IMR-90 (cell line): ENCODE measurements at regions not wholly inside any gene's neighbourhood (a gene's known extent, or its start where the extent isn't known, plus 50 kb on each side); places are given as distances from the start of the nearest gene placed in this dataset.

Experiments
- ATAC-seq: fragments of 200-7000 bp; cut with Tn5 transposase; 2 replicates; pipeline ENCODE4 v1.9.1; 2020; ENCODE audit warnings: low read depth, mild to moderate bottlenecking, moderate library complexity
- BruUV-seq: library from RNA; stranded (reverse); fragments of 400-500 nt; replicated peaks from 2 replicates; lab custom pipeline; 2021; lab: Mats Ljungman, UMichigan
- CTCF ChIA-PET: fragments of 300-600 bp; formaldehyde crosslinking; extraction: SDS; loops from one replicate; lab custom pipeline; 2021; ENCODE audit warnings: antibody characterized with exemption; lab: Yijun Ruan, JAX
- POLR2A ChIA-PET: fragments of 300-600 bp; sonication (Branson Sonifier 250); formaldehyde crosslinking; loops from one replicate; lab custom pipeline; 2022; ENCODE audit warnings: antibody characterized with exemption; ENCODE audit not compliant: unreplicated experiment; lab: Charles Lee
- DNase-seq: peaks from one replicate; pipeline ENCODE4 v3.0.0; 2013
- H2AFZ ChIP-seq: replicated peaks from 2 replicates; pipeline ENCODE3; 2013; ENCODE audit warnings: low read length, mild to moderate bottlenecking; ENCODE audit not compliant: poor library complexity
- H2AK5ac ChIP-seq: 2 replicates; pipeline ENCODE4 v1.6.1; 2013; ENCODE audit warnings: low read depth, low read length, inconsistent platforms
- H2AK9ac ChIP-seq: replicated peaks from 2 replicates; pipeline ENCODE3; 2013; ENCODE audit warnings: mild to moderate bottlenecking, low read depth, low read length, moderate library complexity; ENCODE audit not compliant: poor library complexity
- H2BK120ac ChIP-seq: 2 replicates; pipeline ENCODE4 v1.6.1; 2013; ENCODE audit warnings: low read depth, low read length, inconsistent platforms
- H2BK15ac ChIP-seq: 3 replicates; pipeline ENCODE4 v1.6.1; 2013; ENCODE audit warnings: low read depth, low read length, inconsistent platforms
- H2BK20ac ChIP-seq: 2 replicates; pipeline ENCODE4 v1.6.1; 2013; ENCODE audit warnings: low read depth, mild to moderate bottlenecking, inconsistent platforms, low read length, moderate library complexity
- H2BK5ac ChIP-seq: 2 replicates; pipeline ENCODE4 v1.6.1; 2013; ENCODE audit warnings: mild to moderate bottlenecking, low read depth, low read length, inconsistent platforms; ENCODE audit not compliant: poor library complexity, severe bottlenecking
- H3K14ac ChIP-seq: replicated peaks from 2 replicates; pipeline ENCODE4 v1.6.1; 2013; ENCODE audit warnings: low read depth, low read length, inconsistent platforms
- H3K18ac ChIP-seq: 2 replicates; pipeline ENCODE4 v1.6.1; 2013; ENCODE audit warnings: low read depth, low read length, control low read depth
- H3K23ac ChIP-seq: 2 replicates; pipeline ENCODE4 v1.6.1; 2013; ENCODE audit warnings: low read depth, low read length, inconsistent platforms
- H3K27ac ChIP-seq: 2 replicates; pipeline ENCODE4 v1.5.1; 2013; ENCODE audit warnings: mild to moderate bottlenecking, control low read depth, low read length; ENCODE audit not compliant: insufficient read depth
- H3K27me3 ChIP-seq: 2 replicates; pipeline ENCODE4 v1.6.1; 2013; ENCODE audit warnings: low read length; ENCODE audit not compliant: control insufficient read depth, insufficient read depth
- H3K36me3 ChIP-seq: 2 replicates; pipeline ENCODE4 v1.6.1; 2013; ENCODE audit warnings: low read length, mixed read lengths; ENCODE audit not compliant: control insufficient read depth, insufficient read depth
- H3K4ac ChIP-seq: 2 replicates; pipeline ENCODE4 v1.6.1; 2013; ENCODE audit warnings: low read depth, low read length, inconsistent platforms
- H3K4me1 ChIP-seq: 2 replicates; pipeline ENCODE4 v1.6.1; 2013; ENCODE audit warnings: low read length, mixed read lengths; ENCODE audit not compliant: control insufficient read depth, insufficient read depth
- H3K4me2 ChIP-seq: 2 replicates; pipeline ENCODE4 v1.6.1; 2013; ENCODE audit warnings: low read depth, mild to moderate bottlenecking, control low read depth, low read length, moderate library complexity
- H3K4me3 ChIP-seq: 2 replicates; pipeline ENCODE4 v1.5.1; 2013; ENCODE audit warnings: low read depth, mild to moderate bottlenecking, control low read depth, low read length, moderate library complexity; ENCODE audit not compliant: insufficient read depth
- H3K56ac ChIP-seq: 2 replicates; pipeline ENCODE4 v1.6.1; 2013; ENCODE audit warnings: low read length, inconsistent platforms; ENCODE audit not compliant: insufficient read depth; ENCODE audit errors: extremely low read depth
- H3K79me1 ChIP-seq, 2 experiments: 2 replicates each; pipeline ENCODE4 v1.6.1; 2013; ENCODE audit warnings: low read length in 2 of 2, inconsistent platforms in 1 of 2, low read depth in 1 of 2
- H3K9ac ChIP-seq: 2 replicates; pipeline ENCODE4 v1.6.1; 2013; ENCODE audit warnings: low read depth, low read length, control low read depth
- H3K9me1 ChIP-seq: 2 replicates; pipeline ENCODE4 v1.6.1; 2013; ENCODE audit warnings: low read length, inconsistent platforms; ENCODE audit not compliant: insufficient read depth
- H3K9me3 ChIP-seq: 2 replicates; pipeline ENCODE4 v1.6.1; 2013; ENCODE audit warnings: low read length; ENCODE audit not compliant: control insufficient read depth, insufficient read depth
- H4K20me1 ChIP-seq: 2 replicates; pipeline ENCODE4 v1.6.1; 2013; ENCODE audit warnings: low read length, inconsistent platforms; ENCODE audit not compliant: insufficient read depth
- H4K5ac ChIP-seq: 2 replicates; pipeline ENCODE4 v1.6.1; 2013; ENCODE audit warnings: mild to moderate bottlenecking, low read depth, low read length, control low read depth
- H4K8ac ChIP-seq, 2 experiments: 2 replicates each; pipeline ENCODE4 v1.6.1; 2013; ENCODE audit warnings: low read depth in 2 of 2, low read length in 2 of 2, control low read depth in 1 of 2, inconsistent platforms in 1 of 2
- H4K91ac ChIP-seq: 2 replicates; pipeline ENCODE4 v1.6.1; 2013; ENCODE audit warnings: low read depth, low read length, inconsistent platforms; ENCODE audit not compliant: insufficient read depth
- BHLHE40 ChIP-seq: fragments of 150-350 bp; IDR thresholded peaks from 2 replicates; pipeline ENCODE4 v1.6.1; 2016; ENCODE audit warnings: mild to moderate bottlenecking, low read depth, low read length
- CEBPB ChIP-seq: IDR thresholded peaks from 2 replicates; pipeline ENCODE4 v1.6.1; 2012; ENCODE audit warnings: low read depth, low read length, improper control_type of control experiment
- CHD1 ChIP-seq: IDR thresholded peaks from 2 replicates; pipeline ENCODE4 v1.6.1; 2012; ENCODE audit warnings: low read depth, low read length, improper control_type of control experiment
- FOS ChIP-seq: fragments of 150-350 bp; IDR thresholded peaks from 2 replicates; pipeline ENCODE4 v1.6.1; 2016; ENCODE audit warnings: low read depth, low read length
- MAFK ChIP-seq: IDR thresholded peaks from 2 replicates; pipeline ENCODE4 v1.6.1; 2012; ENCODE audit warnings: low read depth, low read length, improper control_type of control experiment
- MAZ ChIP-seq: IDR thresholded peaks from 2 replicates; pipeline ENCODE4 v1.6.1; 2012; ENCODE audit warnings: low read depth, mild to moderate bottlenecking, low read length, improper control_type of control experiment, moderate library complexity, borderline replicate concordance
- MXI1 ChIP-seq: IDR thresholded peaks from 2 replicates; pipeline ENCODE4 v1.6.1; 2012; ENCODE audit warnings: low read depth, mild to moderate bottlenecking, low read length, moderate library complexity, borderline replicate concordance
- NFE2L2 ChIP-seq: fragments of 150-350 bp; IDR thresholded peaks from 2 replicates; pipeline ENCODE4 v1.6.1; 2016; ENCODE audit warnings: low read depth, mild to moderate bottlenecking, low read length
- POLR2A ChIP-seq: IDR thresholded peaks from 2 replicates; pipeline ENCODE4 v1.6.1; 2012; ENCODE audit warnings: mild to moderate bottlenecking, low read depth, low read length
- RAD21 ChIP-seq: IDR thresholded peaks from 2 replicates; pipeline ENCODE4 v1.6.1; 2012; ENCODE audit warnings: low read length, improper control_type of control experiment
- RCOR1 ChIP-seq: IDR thresholded peaks from 2 replicates; pipeline ENCODE4 v1.6.1; 2012; ENCODE audit warnings: mild to moderate bottlenecking, low read length, improper control_type of control experiment; ENCODE audit not compliant: insufficient replicate concordance
- RFX5 ChIP-seq: IDR thresholded peaks from 2 replicates; pipeline ENCODE4 v1.8.0; 2012; ENCODE audit warnings: low read depth, mild to moderate bottlenecking, low read length, moderate library complexity
- SMC3 ChIP-seq: fragments of 150-350 bp; IDR thresholded peaks from 2 replicates; pipeline ENCODE4 v1.6.1; 2016; ENCODE audit warnings: low read depth, mild to moderate bottlenecking, antibody characterized with exemption, low read length, moderate library complexity
- WGBS, 2 experiments: methylation state at CpG; one replicate each; pipeline versions ENCODE4 v1.1.5 to v1.1.7; 2013; ENCODE audit warnings: missing lambda C conversion rate in 2 of 2; ENCODE audit not compliant: insufficient read length in 1 of 2; ENCODE audit errors: extremely low coverage in 2 of 2; 5-methylcytosine and 5-hydroxymethylcytosine counted together
- dilution Hi-C: fragments of 300-500 bp; cut with HindIII; formaldehyde crosslinking; loops from one replicate; pipeline ENCODE4 v1.14.3; 2018; ENCODE audit warnings: low sequenced_read_pairs; ENCODE audit not compliant: unreplicated experiment
- in situ Hi-C: fragments of 300-500 bp; cut with MboI; formaldehyde crosslinking; loops from 3 replicates; pipeline ENCODE4 v1.14.3; 2019; ENCODE audit warnings: low sequenced_read_pairs, inconsistent platforms, mixed read lengths
- intact Hi-C: fragments of 100-400 bp; cut with micrococcal nuclease; formaldehyde crosslinking; loops from 2 replicates; pipeline ENCODE4 v1.10.0; 2022
- TF ChIP-seq, protein P1 (sequence below): fragments of 150-350 bp; IDR thresholded peaks from 2 replicates; pipeline ENCODE4 v1.6.1; 2016; ENCODE audit warnings: low read depth, mild to moderate bottlenecking, low read length, moderate library complexity, borderline replicate concordance
- TF ChIP-seq, protein P2 (sequence below): conservative IDR thresholded peaks from 2 replicates; pipeline ENCODE4 v1.5.1; 2012; ENCODE audit warnings: mild to moderate bottlenecking, low read depth, low read length, improper control_type of control experiment
- TF ChIP-seq, protein P3 (sequence below): fragments of 150-350 bp; IDR thresholded peaks from 2 replicates; pipeline ENCODE4 v1.6.1; 2017; ENCODE audit warnings: mild to moderate bottlenecking, antibody characterized with exemption, low read length, low read depth

- Histone ChIP-seq H2BK15ac (no peak overlapping the region), H3K23ac (no peak overlapping the region), H2AK9ac (no peak overlapping the region), H4K5ac (no peak overlapping the region), H2AK5ac (no peak overlapping the region), H2BK120ac (no peak overlapping the region), H3K27ac (no peak overlapping the region), H4K8ac (no peak overlapping the region), H3K4ac (no peak overlapping the region), H3K14ac (no peak overlapping the region), H4K91ac (no peak overlapping the region), H3K9ac (no peak overlapping the region), H3K79me1 (no peaks in the 10 kb centered on the region), H3K9me3 (peaks cover 12% of the 10 kb centered on the region), H3K36me3 (no peaks in the 10 kb centered on the region), H3K9me1 (no peaks in the 10 kb centered on the region), H3K4me2 (no peak overlapping the region), H3K4me3 (no peak overlapping the region), H3K4me1 (no peaks in the 10 kb centered on the region), H3K18ac (no peak overlapping the region), H4K20me1 (no peaks in the 10 kb centered on the region), H2BK5ac (no peak overlapping the region), H2BK20ac (no peak overlapping the region), H3K56ac (no peak overlapping the region), H3K27me3 (no peaks in the 10 kb centered on the region), H2AFZ (no peak overlapping the region)
- intact Hi-C loops (no loop called here), dilution Hi-C loops (no loop called here), in situ Hi-C loops (no loop called here)
- no TSS peak for BruUV-seq
- no CpG with 5 or more reads among the region's 3 CpGs for WGBS, 2 experiments
- TF ChIP-seq MAZ (no peak), SMC3 (no peak), MXI1 (no peak), BHLHE40 (no peak), RCOR1 (no peak), RAD21 (no peak), CEBPB (no peak), NFE2L2 (no peak), POLR2A (no peak), FOS (no peak), RFX5 (no peak), CHD1 (no peak), MAFK (no peak)
- TF ChIP-seq, protein P1, sequence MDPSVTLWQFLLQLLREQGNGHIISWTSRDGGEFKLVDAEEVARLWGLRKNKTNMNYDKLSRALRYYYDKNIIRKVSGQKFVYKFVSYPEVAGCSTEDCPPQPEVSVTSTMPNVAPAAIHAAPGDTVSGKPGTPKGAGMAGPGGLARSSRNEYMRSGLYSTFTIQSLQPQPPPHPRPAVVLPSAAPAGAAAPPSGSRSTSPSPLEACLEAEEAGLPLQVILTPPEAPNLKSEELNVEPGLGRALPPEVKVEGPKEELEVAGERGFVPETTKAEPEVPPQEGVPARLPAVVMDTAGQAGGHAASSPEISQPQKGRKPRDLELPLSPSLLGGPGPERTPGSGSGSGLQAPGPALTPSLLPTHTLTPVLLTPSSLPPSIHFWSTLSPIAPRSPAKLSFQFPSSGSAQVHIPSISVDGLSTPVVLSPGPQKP, result no peak
- TF ChIP-seq, protein P2, sequence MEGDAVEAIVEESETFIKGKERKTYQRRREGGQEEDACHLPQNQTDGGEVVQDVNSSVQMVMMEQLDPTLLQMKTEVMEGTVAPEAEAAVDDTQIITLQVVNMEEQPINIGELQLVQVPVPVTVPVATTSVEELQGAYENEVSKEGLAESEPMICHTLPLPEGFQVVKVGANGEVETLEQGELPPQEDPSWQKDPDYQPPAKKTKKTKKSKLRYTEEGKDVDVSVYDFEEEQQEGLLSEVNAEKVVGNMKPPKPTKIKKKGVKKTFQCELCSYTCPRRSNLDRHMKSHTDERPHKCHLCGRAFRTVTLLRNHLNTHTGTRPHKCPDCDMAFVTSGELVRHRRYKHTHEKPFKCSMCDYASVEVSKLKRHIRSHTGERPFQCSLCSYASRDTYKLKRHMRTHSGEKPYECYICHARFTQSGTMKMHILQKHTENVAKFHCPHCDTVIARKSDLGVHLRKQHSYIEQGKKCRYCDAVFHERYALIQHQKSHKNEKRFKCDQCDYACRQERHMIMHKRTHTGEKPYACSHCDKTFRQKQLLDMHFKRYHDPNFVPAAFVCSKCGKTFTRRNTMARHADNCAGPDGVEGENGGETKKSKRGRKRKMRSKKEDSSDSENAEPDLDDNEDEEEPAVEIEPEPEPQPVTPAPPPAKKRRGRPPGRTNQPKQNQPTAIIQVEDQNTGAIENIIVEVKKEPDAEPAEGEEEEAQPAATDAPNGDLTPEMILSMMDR, result no peak
- TF ChIP-seq, protein P3, sequence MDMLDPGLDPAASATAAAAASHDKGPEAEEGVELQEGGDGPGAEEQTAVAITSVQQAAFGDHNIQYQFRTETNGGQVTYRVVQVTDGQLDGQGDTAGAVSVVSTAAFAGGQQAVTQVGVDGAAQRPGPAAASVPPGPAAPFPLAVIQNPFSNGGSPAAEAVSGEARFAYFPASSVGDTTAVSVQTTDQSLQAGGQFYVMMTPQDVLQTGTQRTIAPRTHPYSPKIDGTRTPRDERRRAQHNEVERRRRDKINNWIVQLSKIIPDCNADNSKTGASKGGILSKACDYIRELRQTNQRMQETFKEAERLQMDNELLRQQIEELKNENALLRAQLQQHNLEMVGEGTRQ, result no peak
- ATAC-seq, result no peak
- no peak for DNase-seq
- ChIA-PET POLR2A (no interaction called here), CTCF (no interaction called here)
Observed at GRCh38 chr3:1805331-1805730, 293.3 kb upstream of the CNTN4 start.
